B cell (primary cell): ENCODE measurements at regions not wholly inside any gene's neighbourhood (a gene's known extent, or its start where the extent isn't known, plus 50 kb on each side); places are given as distances from the start of the nearest gene placed in this dataset.

Experiments
- EZH2 ChIP-seq: IDR thresholded peaks from 2 replicates; pipeline ENCODE4 v1.6.1; 2012; ENCODE audit warnings: borderline replicate concordance, low read depth, mild to moderate bottlenecking, moderate library complexity, low read length; ENCODE audit not compliant: insufficient read depth, poor library complexity, severe bottlenecking
- TF ChIP-seq, protein P1 (sequence below): fragments of 200-600 bp; IDR thresholded peaks from one replicate; pipeline ENCODE4 v1.8.0; 2022; ENCODE audit warnings: antibody characterized with exemption, mild to moderate bottlenecking

DNA sequence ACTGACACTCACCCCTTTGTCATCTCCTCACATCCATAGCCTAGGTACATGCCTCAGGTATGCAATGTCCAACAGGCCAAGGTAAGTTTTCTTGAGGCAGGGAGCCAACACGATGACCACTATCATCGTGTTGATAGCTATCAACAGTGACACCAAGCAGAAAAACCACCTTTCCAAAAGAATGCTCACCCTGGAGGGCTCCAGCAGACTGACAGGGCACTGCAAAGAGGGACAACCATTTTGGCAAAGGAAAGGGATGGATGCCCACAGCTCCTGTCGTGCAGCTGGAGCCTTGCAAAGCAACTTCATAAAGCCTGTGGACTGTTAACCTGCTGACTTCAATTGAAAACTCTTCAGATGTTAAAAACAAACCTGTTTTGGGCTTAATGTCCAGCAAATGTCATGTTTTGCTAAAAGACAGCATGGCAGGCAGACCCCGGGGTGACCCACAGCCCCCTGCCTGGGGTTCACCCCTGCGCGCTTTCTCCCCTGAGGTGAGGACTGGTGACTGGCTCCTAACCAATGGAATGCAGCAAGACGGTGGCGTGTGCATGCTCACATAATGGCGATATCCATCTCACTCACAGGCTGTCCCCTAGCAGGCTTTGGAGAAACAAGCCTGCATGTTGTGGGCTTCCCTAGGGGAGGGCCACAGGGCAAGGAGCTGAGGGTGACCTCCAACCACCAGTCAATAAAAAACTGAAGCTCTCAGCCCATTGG is 293.8 kb downstream of the TCERG1L start:
- no peak for TF ChIP-seq EZH2
- TF ChIP-seq, protein P1, sequence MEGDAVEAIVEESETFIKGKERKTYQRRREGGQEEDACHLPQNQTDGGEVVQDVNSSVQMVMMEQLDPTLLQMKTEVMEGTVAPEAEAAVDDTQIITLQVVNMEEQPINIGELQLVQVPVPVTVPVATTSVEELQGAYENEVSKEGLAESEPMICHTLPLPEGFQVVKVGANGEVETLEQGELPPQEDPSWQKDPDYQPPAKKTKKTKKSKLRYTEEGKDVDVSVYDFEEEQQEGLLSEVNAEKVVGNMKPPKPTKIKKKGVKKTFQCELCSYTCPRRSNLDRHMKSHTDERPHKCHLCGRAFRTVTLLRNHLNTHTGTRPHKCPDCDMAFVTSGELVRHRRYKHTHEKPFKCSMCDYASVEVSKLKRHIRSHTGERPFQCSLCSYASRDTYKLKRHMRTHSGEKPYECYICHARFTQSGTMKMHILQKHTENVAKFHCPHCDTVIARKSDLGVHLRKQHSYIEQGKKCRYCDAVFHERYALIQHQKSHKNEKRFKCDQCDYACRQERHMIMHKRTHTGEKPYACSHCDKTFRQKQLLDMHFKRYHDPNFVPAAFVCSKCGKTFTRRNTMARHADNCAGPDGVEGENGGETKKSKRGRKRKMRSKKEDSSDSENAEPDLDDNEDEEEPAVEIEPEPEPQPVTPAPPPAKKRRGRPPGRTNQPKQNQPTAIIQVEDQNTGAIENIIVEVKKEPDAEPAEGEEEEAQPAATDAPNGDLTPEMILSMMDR = no peak
